AG09319 (cell line): ENCODE measurements at regions not wholly inside any gene's neighbourhood (a gene's known extent, or its start where the extent isn't known, plus 50 kb on each side); places are given as distances from the start of the nearest gene placed in this dataset.

Experiments used
- DNase-seq: peaks from one replicate; pipeline ENCODE4 v3.0.0-alpha.2; 2010; ENCODE audit warnings: low read depth; ENCODE audit errors: extremely low read depth
- TF ChIP-seq, protein P1 (sequence below): IDR thresholded peaks from 2 replicates; pipeline ENCODE4 v1.5.1; 2011; ENCODE audit warnings: low read depth, mild to moderate bottlenecking, inconsistent platforms, low read length, moderate library complexity

DNA sequence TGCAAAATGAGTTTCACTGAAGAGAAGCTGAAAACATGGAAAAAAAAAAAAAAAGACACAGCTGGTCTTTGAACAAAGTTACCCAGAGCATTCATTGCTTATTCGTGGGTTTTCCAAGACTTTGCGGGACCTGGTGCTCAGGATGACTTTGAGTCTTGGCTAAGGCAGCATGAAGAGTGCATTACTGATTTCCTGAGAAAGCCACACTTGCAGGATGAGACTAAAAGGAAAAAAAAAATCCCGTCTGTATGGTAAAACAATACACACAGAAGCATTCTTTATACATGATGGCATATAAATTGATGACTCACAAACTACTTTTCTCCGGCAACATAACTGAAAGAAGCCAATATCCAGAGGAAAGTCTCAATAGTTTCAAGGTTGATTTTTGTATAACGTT, 195.4 kb downstream of the SPP2 start:
- DNase-seq = no peak

GRCh38 chr2:234243871-234244565, 193.5 kb downstream of the SPP2 start:
- TF ChIP-seq, protein P1, sequence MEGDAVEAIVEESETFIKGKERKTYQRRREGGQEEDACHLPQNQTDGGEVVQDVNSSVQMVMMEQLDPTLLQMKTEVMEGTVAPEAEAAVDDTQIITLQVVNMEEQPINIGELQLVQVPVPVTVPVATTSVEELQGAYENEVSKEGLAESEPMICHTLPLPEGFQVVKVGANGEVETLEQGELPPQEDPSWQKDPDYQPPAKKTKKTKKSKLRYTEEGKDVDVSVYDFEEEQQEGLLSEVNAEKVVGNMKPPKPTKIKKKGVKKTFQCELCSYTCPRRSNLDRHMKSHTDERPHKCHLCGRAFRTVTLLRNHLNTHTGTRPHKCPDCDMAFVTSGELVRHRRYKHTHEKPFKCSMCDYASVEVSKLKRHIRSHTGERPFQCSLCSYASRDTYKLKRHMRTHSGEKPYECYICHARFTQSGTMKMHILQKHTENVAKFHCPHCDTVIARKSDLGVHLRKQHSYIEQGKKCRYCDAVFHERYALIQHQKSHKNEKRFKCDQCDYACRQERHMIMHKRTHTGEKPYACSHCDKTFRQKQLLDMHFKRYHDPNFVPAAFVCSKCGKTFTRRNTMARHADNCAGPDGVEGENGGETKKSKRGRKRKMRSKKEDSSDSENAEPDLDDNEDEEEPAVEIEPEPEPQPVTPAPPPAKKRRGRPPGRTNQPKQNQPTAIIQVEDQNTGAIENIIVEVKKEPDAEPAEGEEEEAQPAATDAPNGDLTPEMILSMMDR = no peak
- no peak for DNase-seq

More for the DNA sequence above, 195.4 kb downstream of the SPP2 start:
- TF ChIP-seq, protein P1 = no peak

DNA sequence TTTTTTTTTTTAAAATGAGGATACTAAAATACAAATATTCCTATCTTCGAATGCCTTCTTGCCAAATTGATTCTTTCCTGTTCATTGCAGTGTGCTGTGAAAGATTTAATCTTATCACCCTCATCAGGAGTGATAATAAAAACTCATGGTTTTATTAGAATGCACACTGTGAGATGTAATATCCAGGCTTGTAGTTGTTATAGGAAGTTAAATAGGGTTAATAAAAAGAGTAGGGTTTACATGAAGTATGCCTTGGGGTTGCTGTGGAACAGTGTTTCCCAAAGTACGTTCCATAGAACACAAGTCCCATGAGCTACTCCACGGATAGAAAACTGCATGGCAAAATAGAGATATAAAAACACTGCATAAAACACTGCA, 191.9 kb downstream of the SPP2 start:
- TF ChIP-seq, protein P1 = no peak
- no peak for DNase-seq

DNA sequence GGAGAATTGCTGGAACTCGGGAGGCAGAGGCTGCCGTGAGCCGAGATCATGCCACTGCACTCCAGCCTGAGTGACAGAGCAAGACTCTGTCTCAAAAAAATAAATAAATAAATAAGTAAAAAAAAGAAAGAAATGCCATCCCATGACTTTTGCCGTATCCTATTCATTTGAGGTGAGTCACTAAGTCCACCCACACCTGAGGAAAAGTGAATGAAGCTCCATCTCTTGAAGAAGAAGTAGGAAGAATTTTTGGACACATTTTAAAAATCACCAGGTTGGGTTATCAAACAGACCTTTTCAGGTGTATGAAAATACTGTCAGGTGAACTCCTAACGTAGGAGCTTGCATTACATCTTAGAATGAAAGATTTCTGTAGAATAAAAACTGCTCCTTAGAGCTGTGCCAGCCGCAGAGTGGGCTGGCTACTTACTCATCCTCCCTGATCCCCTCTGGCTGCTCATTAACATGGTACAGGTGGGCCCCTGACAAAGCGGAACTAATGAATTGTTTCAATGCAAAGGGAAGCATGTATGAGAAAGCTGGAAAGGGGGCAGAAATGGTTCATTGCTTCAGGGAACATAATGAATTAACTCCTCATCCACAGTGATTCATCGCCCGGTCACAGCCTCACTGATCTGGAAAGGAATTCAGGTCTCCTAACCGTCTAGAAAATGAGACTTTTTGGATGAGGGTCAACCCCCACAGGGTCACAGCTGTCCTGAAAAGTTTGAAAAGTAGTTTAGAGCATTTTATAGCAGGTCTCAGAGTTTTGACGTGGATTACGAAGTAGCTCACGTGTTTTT, 191.4 kb downstream of the SPP2 start:
- DNase-seq = no peak
- TF ChIP-seq, protein P1 = no peak

DNA sequence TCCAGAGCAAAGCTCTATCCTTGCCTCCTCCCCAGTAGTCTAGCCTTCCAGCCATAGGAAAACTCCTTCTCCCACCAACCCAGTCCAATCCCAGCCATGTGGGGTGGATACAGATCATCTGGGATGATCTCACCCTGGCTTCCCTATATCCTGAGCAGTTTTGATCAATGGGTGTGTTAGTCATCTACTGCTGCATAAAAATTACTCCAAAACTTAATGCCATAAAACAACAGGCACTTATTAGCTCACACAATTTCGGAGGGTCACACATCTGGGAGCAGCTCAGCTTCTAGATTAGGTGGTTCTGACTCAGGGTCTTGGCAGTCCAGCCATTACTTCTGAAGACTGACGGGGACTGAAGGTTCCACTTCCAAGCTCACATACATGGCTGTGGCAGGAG, 190.4 kb downstream of the SPP2 start:
- TF ChIP-seq, protein P1 = no peak

DNA sequence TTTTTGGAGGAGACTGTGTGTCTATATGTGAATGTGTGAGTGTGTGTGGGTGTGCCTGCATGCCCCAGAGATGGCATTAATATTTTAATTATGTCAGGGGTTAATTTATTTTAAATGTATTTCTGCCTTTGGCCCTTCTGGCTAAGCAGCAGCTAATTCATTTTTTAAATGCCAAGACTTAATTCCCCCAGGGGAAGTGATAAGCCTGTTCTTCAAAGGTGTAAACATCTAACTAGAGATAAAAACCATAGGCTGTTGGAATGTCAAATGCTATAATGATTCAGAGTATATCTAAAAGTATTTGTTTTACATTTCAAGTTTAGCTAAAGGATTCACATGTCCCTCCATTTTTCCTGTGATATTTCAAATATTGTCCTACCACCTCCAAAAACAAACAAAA, 184.7 kb downstream of the SPP2 start:
- TF ChIP-seq, protein P1 = no peak

More for the DNA sequence above, 190.4 kb downstream of the SPP2 start:
- DNase-seq = no peak

GRCh38 chr2:234231460-234231859, 181.0 kb downstream of the SPP2 start:
- TF ChIP-seq, protein P1 = no peak
- no peak for DNase-seq

More for the DNA sequence above, 184.7 kb downstream of the SPP2 start:
- DNase-seq = no peak
